GM23338 (cell line): ENCODE measurements at regions not wholly inside any gene's neighbourhood (a gene's known extent, or its start where the extent isn't known, plus 50 kb on each side); places are given as distances from the start of the nearest gene placed in this dataset.
A peak's percentile ranks its signal among the peaks of the same experiment; 100 is the strongest.

Experiments
- ATAC-seq: fragments of 200-7000 bp; cut with Tn5 transposase; 3 replicates; pipeline ENCODE4 v1.9.1; 2020
- DNase-seq: peaks from one replicate; pipeline ENCODE4 v3.0.0-alpha.2; 2015; ENCODE audit warnings: low spot score
- H2AFZ ChIP-seq: fragments of 200-600 bp; sonication (generic); 2 replicates; pipeline ENCODE4 v1.8.0; 2016; ENCODE audit warnings: antibody characterized with exemption, mild to moderate bottlenecking, moderate library complexity
- H3F3A ChIP-seq: fragments of 200-600 bp; sonication (generic); replicated peaks from 2 replicates; pipeline ENCODE4 v1.8.0; 2017; ENCODE audit warnings: antibody characterized with exemption, mixed run types, low read depth
- H3K27ac ChIP-seq: fragments of 200-600 bp; sonication (generic); 2 replicates; pipeline ENCODE4 v1.6.1; 2016; ENCODE audit warnings: low read depth
- H3K27me3 ChIP-seq: fragments of 200-600 bp; sonication (generic); 2 replicates; pipeline ENCODE4 v1.8.0; 2016; ENCODE audit warnings: mild to moderate bottlenecking, mixed run types, moderate library complexity; ENCODE audit not compliant: insufficient read depth
- H3K36me3 ChIP-seq: fragments of 200-600 bp; sonication (generic); 2 replicates; pipeline ENCODE4 v1.8.0; 2016; ENCODE audit warnings: mild to moderate bottlenecking; ENCODE audit not compliant: insufficient read depth
- H3K4me1 ChIP-seq: fragments of 200-600 bp; sonication (generic); 2 replicates; pipeline ENCODE4 v1.8.0; 2016; ENCODE audit warnings: mild to moderate bottlenecking, moderate library complexity; ENCODE audit not compliant: insufficient read depth
- H3K4me2 ChIP-seq: fragments of 200-600 bp; sonication (generic); 2 replicates; pipeline ENCODE4 v1.7.1; 2017; ENCODE audit warnings: mixed run types
- H3K4me3 ChIP-seq: fragments of 200-600 bp; sonication (generic); 2 replicates; pipeline ENCODE4 v1.6.1; 2016; ENCODE audit warnings: mixed run types
- H3K79me2 ChIP-seq: fragments of 200-600 bp; sonication (generic); replicated peaks from 2 replicates; pipeline ENCODE4 v1.8.0; 2017; ENCODE audit warnings: mild to moderate bottlenecking; ENCODE audit not compliant: insufficient read depth
- H3K9me2 ChIP-seq: fragments of 200-600 bp; sonication (generic); 2 replicates; pipeline ENCODE4 v1.8.0; 2017; ENCODE audit not compliant: insufficient read depth
- H4K20me1 ChIP-seq: fragments of 200-600 bp; sonication (generic); replicated peaks from 2 replicates; pipeline ENCODE4 v1.8.0; 2017; ENCODE audit warnings: mild to moderate bottlenecking; ENCODE audit not compliant: insufficient read depth
- H3K27ac Mint-ChIP-seq: 2 replicates; pipeline ENCODE4 v1.8.0; 2020; ENCODE audit warnings: inconsistent platforms, mild to moderate bottlenecking, moderate library complexity, mixed read lengths
- H3K27me3 Mint-ChIP-seq: 3 replicates; pipeline ENCODE4 v1.8.0; 2022; ENCODE audit warnings: low read depth, mild to moderate bottlenecking, moderate library complexity, mixed read lengths, inconsistent platforms; ENCODE audit not compliant: insufficient read depth, poor library complexity
- H3K36me3 Mint-ChIP-seq: 3 replicates; pipeline ENCODE4 v1.8.0; 2021; ENCODE audit warnings: low read depth, mild to moderate bottlenecking, inconsistent platforms, moderate library complexity, mixed read lengths
- H3K4me1 Mint-ChIP-seq: 3 replicates; pipeline ENCODE4 v1.8.0; 2020; ENCODE audit warnings: mild to moderate bottlenecking, inconsistent platforms, mixed read lengths
- H3K4me3 Mint-ChIP-seq: 3 replicates; pipeline ENCODE4 v1.8.0; 2021; ENCODE audit warnings: moderate library complexity, mild to moderate bottlenecking, inconsistent platforms, mixed read lengths
- H3K9me3 Mint-ChIP-seq: 3 replicates; pipeline ENCODE4 v1.8.0; 2020; ENCODE audit warnings: moderate library complexity, mild to moderate bottlenecking, inconsistent platforms, mixed read lengths
- CREB1 ChIP-seq: fragments of 250-450 bp; sonication (Bioruptor Pico); IDR thresholded peaks from 2 replicates; pipeline ENCODE4 v1.5.0; 2020; ENCODE audit warnings: low read depth, mild to moderate bottlenecking, moderate library complexity
- ETS1 ChIP-seq: IDR thresholded peaks from 2 replicates; pipeline ENCODE4 v1.6.1; 2016; ENCODE audit warnings: antibody characterized with exemption
- EZH2 ChIP-seq: fragments of 200-600 bp; sonication (generic); IDR thresholded peaks from one replicate; pipeline ENCODE4 v1.8.0; 2017; ENCODE audit warnings: antibody characterized with exemption, mild to moderate bottlenecking, low read depth; ENCODE audit not compliant: unreplicated experiment
- EZH2phosphoT487 ChIP-seq: fragments of 200-600 bp; sonication (generic); IDR thresholded peaks from one replicate; pipeline ENCODE4 v1.8.1; 2018; ENCODE audit warnings: antibody characterized with exemption; ENCODE audit not compliant: unreplicated experiment
- JUNB ChIP-seq: IDR thresholded peaks from one replicate; pipeline ENCODE4 v1.6.1; 2016; ENCODE audit warnings: antibody characterized with exemption; ENCODE audit not compliant: unreplicated experiment
- NANOG ChIP-seq: IDR thresholded peaks from 2 replicates; pipeline ENCODE4 v1.6.1; 2016; ENCODE audit warnings: antibody characterized with exemption, borderline replicate concordance
- POLR2AphosphoS5 ChIP-seq: IDR thresholded peaks from 2 replicates; pipeline ENCODE4 v1.6.1; 2016; ENCODE audit warnings: antibody characterized with exemption, low read depth
- STAT1 ChIP-seq: IDR thresholded peaks from one replicate; pipeline ENCODE4 v1.6.1; 2016; ENCODE audit warnings: antibody characterized with exemption; ENCODE audit not compliant: unreplicated experiment
- ZNF114 ChIP-seq: fragments of 250-450 bp; sonication (Bioruptor Pico); IDR thresholded peaks from 2 replicates; pipeline ENCODE4 v1.5.0; 2020; ENCODE audit warnings: mild to moderate bottlenecking, moderate library complexity
- ZNF331 ChIP-seq: fragments of 250-450 bp; sonication (Bioruptor Pico); IDR thresholded peaks from 2 replicates; pipeline ENCODE4 v1.5.0; 2020; ENCODE audit warnings: low read depth, mild to moderate bottlenecking, moderate library complexity
- TF ChIP-seq, protein P1 (sequence below): IDR thresholded peaks from one replicate; pipeline ENCODE4 v1.6.1; 2018; ENCODE audit warnings: antibody characterized with exemption; ENCODE audit not compliant: unreplicated experiment
- TF ChIP-seq, protein P2 (sequence below), 2 experiments: fragments of 200-600 bp in 1 of 2; sonication (generic) in 1 of 2; conservative IDR thresholded peaks; 2 replicates each; pipeline versions ENCODE4 v1.5.1 to v1.6.1; 2016 to 2017; ENCODE audit warnings: antibody characterized with exemption in 2 of 2, low read depth in 2 of 2, mild to moderate bottlenecking in 2 of 2, moderate library complexity in 1 of 2
- TF ChIP-seq, protein P3 (sequence below): fragments of 250-450 bp; sonication (Bioruptor Pico); IDR thresholded peaks from 2 replicates; pipeline ENCODE4 v1.5.0; 2020; ENCODE audit warnings: mild to moderate bottlenecking, moderate library complexity

GRCh38 chr2:83969085-83969484, 490.0 kb downstream of the SUCLG1 start:
- Mint-ChIP-seq H3K36me3 (no peaks in the 10 kb centered on the region), H3K27ac (no peak overlapping the region), H3K4me3 (no peak overlapping the region), H3K9me3 (peaks cover 5% of the 10 kb centered on the region; the same call in 2 of the 3 replicates), H3K27me3 (no peaks in the 10 kb centered on the region), H3K4me1 (peaks cover 22% of the 10 kb centered on the region)
- 0 out of 2 replicates have a peak, but pooled peaks cover 6% of the 10 kb centered on the region for H3K9me2 ChIP-seq
- no peaks in the 10 kb centered on the region for H3K79me2 ChIP-seq
- no peak overlapping the region for H3K4me2 ChIP-seq
- no peak overlapping the region for H3K27ac ChIP-seq
- peak overlapping the region; percentile 53; the same call in 1 of the 2 replicates for H2AFZ ChIP-seq
- no peak overlapping the region for H3K4me3 ChIP-seq
- H3K4me1 ChIP-seq = peaks cover 29% of the 10 kb centered on the region
- ATAC-seq = no peak
- no peak for TF ChIP-seq NANOG
- no peak for TF ChIP-seq ZNF114
- TF ChIP-seq POLR2AphosphoS5 = no peak
- TF ChIP-seq, protein P1, sequence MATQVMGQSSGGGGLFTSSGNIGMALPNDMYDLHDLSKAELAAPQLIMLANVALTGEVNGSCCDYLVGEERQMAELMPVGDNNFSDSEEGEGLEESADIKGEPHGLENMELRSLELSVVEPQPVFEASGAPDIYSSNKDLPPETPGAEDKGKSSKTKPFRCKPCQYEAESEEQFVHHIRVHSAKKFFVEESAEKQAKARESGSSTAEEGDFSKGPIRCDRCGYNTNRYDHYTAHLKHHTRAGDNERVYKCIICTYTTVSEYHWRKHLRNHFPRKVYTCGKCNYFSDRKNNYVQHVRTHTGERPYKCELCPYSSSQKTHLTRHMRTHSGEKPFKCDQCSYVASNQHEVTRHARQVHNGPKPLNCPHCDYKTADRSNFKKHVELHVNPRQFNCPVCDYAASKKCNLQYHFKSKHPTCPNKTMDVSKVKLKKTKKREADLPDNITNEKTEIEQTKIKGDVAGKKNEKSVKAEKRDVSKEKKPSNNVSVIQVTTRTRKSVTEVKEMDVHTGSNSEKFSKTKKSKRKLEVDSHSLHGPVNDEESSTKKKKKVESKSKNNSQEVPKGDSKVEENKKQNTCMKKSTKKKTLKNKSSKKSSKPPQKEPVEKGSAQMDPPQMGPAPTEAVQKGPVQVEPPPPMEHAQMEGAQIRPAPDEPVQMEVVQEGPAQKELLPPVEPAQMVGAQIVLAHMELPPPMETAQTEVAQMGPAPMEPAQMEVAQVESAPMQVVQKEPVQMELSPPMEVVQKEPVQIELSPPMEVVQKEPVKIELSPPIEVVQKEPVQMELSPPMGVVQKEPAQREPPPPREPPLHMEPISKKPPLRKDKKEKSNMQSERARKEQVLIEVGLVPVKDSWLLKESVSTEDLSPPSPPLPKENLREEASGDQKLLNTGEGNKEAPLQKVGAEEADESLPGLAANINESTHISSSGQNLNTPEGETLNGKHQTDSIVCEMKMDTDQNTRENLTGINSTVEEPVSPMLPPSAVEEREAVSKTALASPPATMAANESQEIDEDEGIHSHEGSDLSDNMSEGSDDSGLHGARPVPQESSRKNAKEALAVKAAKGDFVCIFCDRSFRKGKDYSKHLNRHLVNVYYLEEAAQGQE = no peak
- TF ChIP-seq ETS1 = no peak
- no peak for TF ChIP-seq EZH2phosphoT487
- no peak for TF ChIP-seq STAT1
- no peak for TF ChIP-seq JUNB
- TF ChIP-seq EZH2 = no peak
- no peak for TF ChIP-seq CREB1 (CRISPR knock-in tag)
- TF ChIP-seq, protein P2, sequence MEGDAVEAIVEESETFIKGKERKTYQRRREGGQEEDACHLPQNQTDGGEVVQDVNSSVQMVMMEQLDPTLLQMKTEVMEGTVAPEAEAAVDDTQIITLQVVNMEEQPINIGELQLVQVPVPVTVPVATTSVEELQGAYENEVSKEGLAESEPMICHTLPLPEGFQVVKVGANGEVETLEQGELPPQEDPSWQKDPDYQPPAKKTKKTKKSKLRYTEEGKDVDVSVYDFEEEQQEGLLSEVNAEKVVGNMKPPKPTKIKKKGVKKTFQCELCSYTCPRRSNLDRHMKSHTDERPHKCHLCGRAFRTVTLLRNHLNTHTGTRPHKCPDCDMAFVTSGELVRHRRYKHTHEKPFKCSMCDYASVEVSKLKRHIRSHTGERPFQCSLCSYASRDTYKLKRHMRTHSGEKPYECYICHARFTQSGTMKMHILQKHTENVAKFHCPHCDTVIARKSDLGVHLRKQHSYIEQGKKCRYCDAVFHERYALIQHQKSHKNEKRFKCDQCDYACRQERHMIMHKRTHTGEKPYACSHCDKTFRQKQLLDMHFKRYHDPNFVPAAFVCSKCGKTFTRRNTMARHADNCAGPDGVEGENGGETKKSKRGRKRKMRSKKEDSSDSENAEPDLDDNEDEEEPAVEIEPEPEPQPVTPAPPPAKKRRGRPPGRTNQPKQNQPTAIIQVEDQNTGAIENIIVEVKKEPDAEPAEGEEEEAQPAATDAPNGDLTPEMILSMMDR (conservative IDR thresholded peaks at IDR 0.05; ENCODE audit: low read depth in 2 of 2) = no peak
- TF ChIP-seq, protein P3, sequence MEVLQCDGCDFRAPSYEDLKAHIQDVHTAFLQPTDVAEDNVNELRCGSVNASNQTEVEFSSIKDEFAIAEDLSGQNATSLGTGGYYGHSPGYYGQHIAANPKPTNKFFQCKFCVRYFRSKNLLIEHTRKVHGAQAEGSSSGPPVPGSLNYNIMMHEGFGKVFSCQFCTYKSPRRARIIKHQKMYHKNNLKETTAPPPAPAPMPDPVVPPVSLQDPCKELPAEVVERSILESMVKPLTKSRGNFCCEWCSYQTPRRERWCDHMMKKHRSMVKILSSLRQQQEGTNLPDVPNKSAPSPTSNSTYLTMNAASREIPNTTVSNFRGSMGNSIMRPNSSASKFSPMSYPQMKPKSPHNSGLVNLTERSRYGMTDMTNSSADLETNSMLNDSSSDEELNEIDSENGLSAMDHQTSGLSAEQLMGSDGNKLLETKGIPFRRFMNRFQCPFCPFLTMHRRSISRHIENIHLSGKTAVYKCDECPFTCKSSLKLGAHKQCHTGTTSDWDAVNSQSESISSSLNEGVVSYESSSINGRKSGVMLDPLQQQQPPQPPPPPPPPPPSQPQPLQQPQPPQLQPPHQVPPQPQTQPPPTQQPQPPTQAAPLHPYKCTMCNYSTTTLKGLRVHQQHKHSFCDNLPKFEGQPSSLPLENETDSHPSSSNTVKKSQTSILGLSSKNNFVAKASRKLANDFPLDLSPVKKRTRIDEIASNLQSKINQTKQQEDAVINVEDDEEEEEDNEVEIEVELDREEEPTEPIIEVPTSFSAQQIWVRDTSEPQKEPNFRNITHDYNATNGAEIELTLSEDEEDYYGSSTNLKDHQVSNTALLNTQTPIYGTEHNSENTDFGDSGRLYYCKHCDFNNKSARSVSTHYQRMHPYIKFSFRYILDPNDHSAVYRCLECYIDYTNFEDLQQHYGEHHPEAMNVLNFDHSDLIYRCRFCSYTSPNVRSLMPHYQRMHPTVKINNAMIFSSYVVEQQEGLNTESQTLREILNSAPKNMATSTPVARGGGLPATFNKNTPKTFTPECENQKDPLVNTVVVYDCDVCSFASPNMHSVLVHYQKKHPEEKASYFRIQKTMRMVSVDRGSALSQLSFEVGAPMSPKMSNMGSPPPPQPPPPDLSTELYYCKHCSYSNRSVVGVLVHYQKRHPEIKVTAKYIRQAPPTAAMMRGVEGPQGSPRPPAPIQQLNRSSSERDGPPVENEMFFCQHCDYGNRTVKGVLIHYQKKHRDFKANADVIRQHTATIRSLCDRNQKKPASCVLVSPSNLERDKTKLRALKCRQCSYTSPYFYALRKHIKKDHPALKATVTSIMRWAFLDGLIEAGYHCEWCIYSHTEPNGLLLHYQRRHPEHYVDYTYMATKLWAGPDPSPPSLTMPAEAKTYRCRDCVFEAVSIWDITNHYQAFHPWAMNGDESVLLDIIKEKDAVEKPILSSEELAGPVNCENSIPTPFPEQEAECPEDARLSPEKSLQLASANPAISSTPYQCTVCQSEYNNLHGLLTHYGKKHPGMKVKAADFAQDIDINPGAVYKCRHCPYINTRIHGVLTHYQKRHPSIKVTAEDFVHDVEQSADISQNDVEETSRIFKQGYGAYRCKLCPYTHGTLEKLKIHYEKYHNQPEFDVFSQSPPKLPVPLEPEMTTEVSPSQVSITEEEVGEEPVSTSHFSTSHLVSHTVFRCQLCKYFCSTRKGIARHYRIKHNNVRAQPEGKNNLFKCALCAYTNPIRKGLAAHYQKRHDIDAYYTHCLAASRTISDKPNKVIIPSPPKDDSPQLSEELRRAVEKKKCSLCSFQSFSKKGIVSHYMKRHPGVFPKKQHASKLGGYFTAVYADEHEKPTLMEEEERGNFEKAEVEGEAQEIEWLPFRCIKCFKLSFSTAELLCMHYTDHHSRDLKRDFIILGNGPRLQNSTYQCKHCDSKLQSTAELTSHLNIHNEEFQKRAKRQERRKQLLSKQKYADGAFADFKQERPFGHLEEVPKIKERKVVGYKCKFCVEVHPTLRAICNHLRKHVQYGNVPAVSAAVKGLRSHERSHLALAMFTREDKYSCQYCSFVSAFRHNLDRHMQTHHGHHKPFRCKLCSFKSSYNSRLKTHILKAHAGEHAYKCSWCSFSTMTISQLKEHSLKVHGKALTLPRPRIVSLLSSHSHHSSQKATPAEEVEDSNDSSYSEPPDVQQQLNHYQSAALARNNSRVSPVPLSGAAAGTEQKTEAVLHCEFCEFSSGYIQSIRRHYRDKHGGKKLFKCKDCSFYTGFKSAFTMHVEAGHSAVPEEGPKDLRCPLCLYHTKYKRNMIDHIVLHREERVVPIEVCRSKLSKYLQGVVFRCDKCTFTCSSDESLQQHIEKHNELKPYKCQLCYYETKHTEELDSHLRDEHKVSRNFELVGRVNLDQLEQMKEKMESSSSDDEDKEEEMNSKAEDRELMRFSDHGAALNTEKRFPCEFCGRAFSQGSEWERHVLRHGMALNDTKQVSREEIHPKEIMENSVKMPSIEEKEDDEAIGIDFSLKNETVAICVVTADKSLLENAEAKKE = no peak
- no peak for TF ChIP-seq ZNF331 (CRISPR knock-in tag)
- H3K36me3 ChIP-seq = no peaks in the 10 kb centered on the region
- H3F3A ChIP-seq = no peaks in the 10 kb centered on the region
- no peaks in the 10 kb centered on the region for H3K27me3 ChIP-seq
- no peaks in the 10 kb centered on the region for H4K20me1 ChIP-seq
- no peak for DNase-seq
